ENCODE measurements at regions not wholly inside any gene's neighbourhood (a gene's known extent, or its start where the extent isn't known, plus 50 kb on each side); places are given as distances from the start of the nearest gene placed in this dataset.

- H3K9me3 ChIP-seq = no peaks in the 10 kb centered on the region
- H3K27ac ChIP-seq = no peak overlapping the region
- TF ChIP-seq CTCF (IDR thresholded peaks at IDR 0.05) = no peak
- no peak overlapping the region for H3K4me3 ChIP-seq (ENCODE audit: low read depth in 1 of 2, low read length in 1 of 2)
- H3K36me3 ChIP-seq = no peaks in the 10 kb centered on the region
- H3K27me3 ChIP-seq = peaks cover 83% of the 10 kb centered on the region
- H3K4me1 ChIP-seq (ENCODE audit: control insufficient read depth in 1 of 2, insufficient read depth in 1 of 2, low read depth in 1 of 2, low read length in 1 of 2) = peaks cover 16 to 21% of the 10 kb centered on the region in 2 experiments
Observed at GRCh38 chr2:215684448-215685237, 248.8 kb upstream of the FN1 start.

- Histone ChIP-seq H3K4me1 (ENCODE audit: control insufficient read depth in 1 of 2, insufficient read depth in 1 of 2, low read depth in 1 of 2, low read length in 1 of 2) (peaks cover 16 to 21% of the 10 kb centered on the region in 2 experiments), H3K36me3 (no peaks in the 10 kb centered on the region), H3K9me3 (no peaks in the 10 kb centered on the region), H3K27me3 (peaks cover 83% of the 10 kb centered on the region), H3K4me3 (ENCODE audit: low read depth in 1 of 2, low read length in 1 of 2) (no peak overlapping the region), H3K27ac (no peak overlapping the region)
- no peak for TF ChIP-seq CTCF (IDR thresholded peaks at IDR 0.05)
Observed at GRCh38 chr2:215683295-215683694, 247.4 kb upstream of the FN1 start.

- no peak for TF ChIP-seq CTCF (IDR thresholded peaks at IDR 0.05)
- Histone ChIP-seq H3K4me3 (ENCODE audit: low read depth in 1 of 2, low read length in 1 of 2) (no peak overlapping the region), H3K4me1 (ENCODE audit: control insufficient read depth in 1 of 2, insufficient read depth in 1 of 2, low read depth in 1 of 2, low read length in 1 of 2) (peaks cover 25 to 32% of the 10 kb centered on the region in 2 experiments), H3K27me3 (peaks cover 79% of the 10 kb centered on the region), H3K9me3 (no peaks in the 10 kb centered on the region), H3K36me3 (no peaks in the 10 kb centered on the region), H3K27ac (no peak overlapping the region)
Observed at GRCh38 chr2:215681799-215682596, 246.1 kb upstream of the FN1 start.

- peaks cover 79% of the 10 kb centered on the region for H3K27me3 ChIP-seq
- no peaks in the 10 kb centered on the region for H3K9me3 ChIP-seq
- TF ChIP-seq CTCF (IDR thresholded peaks at IDR 0.05) = no peak
- H3K4me1 ChIP-seq (ENCODE audit: control insufficient read depth in 1 of 2, insufficient read depth in 1 of 2, low read depth in 1 of 2, low read length in 1 of 2) = peaks cover 25 to 32% of the 10 kb centered on the region in 2 experiments
- H3K4me3 ChIP-seq (ENCODE audit: low read depth in 1 of 2, low read length in 1 of 2) = no peak overlapping the region
- H3K27ac ChIP-seq = no peak overlapping the region
- no peaks in the 10 kb centered on the region for H3K36me3 ChIP-seq
Observed at GRCh38 chr2:215680605-215681598, 245.0 kb upstream of the FN1 start.

- Histone ChIP-seq H3K27me3 (peaks cover 79% of the 10 kb centered on the region), H3K36me3 (no peaks in the 10 kb centered on the region), H3K4me1 (ENCODE audit: control insufficient read depth in 1 of 2, insufficient read depth in 1 of 2, low read depth in 1 of 2, low read length in 1 of 2) (peaks cover 25 to 32% of the 10 kb centered on the region in 2 experiments), H3K4me3 (ENCODE audit: low read depth in 1 of 2, low read length in 1 of 2) (no peak overlapping the region), H3K27ac (no peak overlapping the region), H3K9me3 (no peaks in the 10 kb centered on the region)
- no peak for TF ChIP-seq CTCF (IDR thresholded peaks at IDR 0.05)
Observed at GRCh38 chr2:215678094-215678493, 242.2 kb upstream of the FN1 start.
